H1 (cell line): ENCODE measurements at regions not wholly inside any gene's neighbourhood (a gene's known extent, or its start where the extent isn't known, plus 50 kb on each side); places are given as distances from the start of the nearest gene placed in this dataset.

ENCODE experiments used
- CTCF ChIP-seq, 3 experiments: IDR thresholded peaks; 1 replicate in 2 of 3; 2 replicates in 1 of 3; pipeline versions ENCODE4 v1.5.1 to v1.6.1; 2011; ENCODE audit warnings: low read length in 3 of 3, mild to moderate bottlenecking in 3 of 3, inconsistent platforms in 2 of 3, low read depth in 1 of 3, moderate library complexity in 1 of 3; ENCODE audit not compliant: insufficient read depth in 1 of 3; ENCODE audit errors: control extremely low read depth in 1 of 3
- EGR1 ChIP-seq: IDR thresholded peaks from 2 replicates; pipeline ENCODE4 v1.6.1; 2011; ENCODE audit warnings: low read depth, low read length, borderline replicate concordance
- HDAC6 ChIP-seq: IDR thresholded peaks from one replicate; pipeline ENCODE4 v1.7.1; 2012; ENCODE audit warnings: low read depth, mild to moderate bottlenecking, inconsistent platforms, low read length, moderate library complexity
- MAFK ChIP-seq: IDR thresholded peaks from 2 replicates; pipeline ENCODE4 v1.6.1; 2012; ENCODE audit warnings: low read depth, mild to moderate bottlenecking, improper control_type of control experiment, low read length
- SIN3A ChIP-seq, 2 experiments: IDR thresholded peaks in 1 of 2; conservative IDR thresholded peaks in 1 of 2; 2 replicates each; pipeline ENCODE4 v1.6.1; 2011 to 2012; ENCODE audit warnings: low read length in 2 of 2, improper control_type of control experiment in 1 of 2, low read depth in 1 of 2, mild to moderate bottlenecking in 1 of 2
- USF2 ChIP-seq: IDR thresholded peaks from 2 replicates; pipeline ENCODE4 v1.6.1; 2011; ENCODE audit warnings: low read length, improper control_type of control experiment

GRCh38 chr16:6937641-6938040 is 395.0 kb upstream of the RBFOX1 start:
- TF ChIP-seq CTCF (IDR thresholded peaks at IDR 0.05; ENCODE audit: control extremely low read depth in 1 of 3, insufficient read depth in 1 of 3, low read depth in 1 of 3, low read length in 3 of 3) = no peak
- TF ChIP-seq HDAC6 = no peak
- TF ChIP-seq SIN3A (conservative IDR thresholded peaks at IDR 0.05 in 1 of 2, IDR thresholded peaks at IDR 0.05 in 1 of 2; ENCODE audit: low read depth in 1 of 2, low read length in 2 of 2) = no peak
- TF ChIP-seq MAFK = no peak
- no peak for TF ChIP-seq EGR1
- TF ChIP-seq USF2 = no peak
